B cell (primary cell): ENCODE measurements at regions not wholly inside any gene's neighbourhood (a gene's known extent, or its start where the extent isn't known, plus 50 kb on each side); places are given as distances from the start of the nearest gene placed in this dataset.

Experiments
- CTCF ChIP-seq: fragments of 200-600 bp; IDR thresholded peaks from one replicate; pipeline ENCODE4 v1.8.0; 2022; ENCODE audit warnings: antibody characterized with exemption, mild to moderate bottlenecking
- EZH2 ChIP-seq: IDR thresholded peaks from 2 replicates; pipeline ENCODE4 v1.6.1; 2012; ENCODE audit warnings: borderline replicate concordance, low read depth, mild to moderate bottlenecking, moderate library complexity, low read length; ENCODE audit not compliant: insufficient read depth, poor library complexity, severe bottlenecking

- TF ChIP-seq CTCF (no peak), EZH2 (no peak)
Observed at GRCh38 chr5:75960129-75960528, 123.1 kb upstream of the SV2C start.
